K562 (cell line): ENCODE measurements at regions not wholly inside any gene's neighbourhood (a gene's known extent, or its start where the extent isn't known, plus 50 kb on each side); places are given as distances from the start of the nearest gene placed in this dataset.

Experiments used
- ATAC-seq: fragments of 200-7000 bp; cut with Tn5 transposase; 3 replicates; pipeline ENCODE4 v1.9.1; 2020; ENCODE audit warnings: moderate library complexity
- BruUV-seq: library from RNA; stranded (reverse); fragments of 400-500 nt; replicated peaks from 2 replicates; lab custom pipeline; 2021; lab: Mats Ljungman, UMichigan
- CTCF ChIA-PET: fragments of 300-600 bp; formaldehyde crosslinking; extraction: SDS; loops from one replicate; lab custom pipeline; 2021; ENCODE audit warnings: low intra/inter-chr PET ratio; lab: Yijun Ruan, JAX
- POLR2A ChIA-PET: fragments of 300-600, 350-650 bp; sonication (Branson Sonifier 250); formaldehyde crosslinking; extraction: SDS; loops from one replicate; lab custom pipeline; 2021; ENCODE audit warnings: antibody characterized with exemption, inconsistent platforms; lab: Yijun Ruan, JAX
- DNase-seq, 4 experiments: peaks; one replicate each; pipeline versions ENCODE4 v3.0.0 to v3.0.0-alpha.2; 2011 to 2018; ENCODE audit warnings: low spot score in 3 of 4, mixed read lengths in 3 of 4; ENCODE audit errors: extremely low read depth in 1 of 4
- FAIRE-seq: peaks from 2 replicates; lab custom pipeline; 2011; peaks lifted over from hg19 to GRCh38; lab: Jason Lieb, UNC
- H2AFZ ChIP-seq: 2 replicates; pipeline ENCODE4 v1.6.0; 2011; ENCODE audit warnings: low read depth, low read length, control low read depth, inconsistent platforms
- H3K27ac ChIP-seq: fragments of 200-600 bp; 3 replicates; pipeline ENCODE4 v1.8.0; 2011; ENCODE audit warnings: low read depth, mild to moderate bottlenecking, control low read depth, inconsistent platforms, low read length, moderate library complexity, mixed read lengths; ENCODE audit errors: extremely low read depth
- H3K27me3 ChIP-seq, 2 experiments: fragments of 300-600 bp in 1 of 2; 2 replicates in 1 of 2; 3 replicates in 1 of 2; pipeline versions ENCODE4 v1.6.0 to v1.8.0; 2011; ENCODE audit warnings: inconsistent platforms in 2 of 2, low read length in 2 of 2, mild to moderate bottlenecking in 1 of 2, mixed read lengths in 1 of 2, moderate library complexity in 1 of 2; ENCODE audit not compliant: control insufficient read depth in 2 of 2, insufficient read depth in 2 of 2
- H3K36me3 ChIP-seq: fragments of 300-600 bp; 3 replicates; pipeline ENCODE4 v1.8.0; 2011; ENCODE audit warnings: mild to moderate bottlenecking, low read length, inconsistent platforms; ENCODE audit not compliant: control insufficient read depth, insufficient read depth
- H3K4me1 ChIP-seq, 2 experiments: fragments of 200-600 bp in 1 of 2; replicated peaks in 1 of 2; 2 replicates in 1 of 2; 3 replicates in 1 of 2; pipeline versions ENCODE4 v1.5.1 to v1.8.0; 2011; ENCODE audit warnings: inconsistent platforms in 2 of 2, low read length in 2 of 2, mild to moderate bottlenecking in 1 of 2, mixed read lengths in 1 of 2, moderate library complexity in 1 of 2; ENCODE audit not compliant: control insufficient read depth in 2 of 2, insufficient read depth in 2 of 2
- H3K4me2 ChIP-seq: 2 replicates; pipeline ENCODE4 v1.6.1; 2011; ENCODE audit warnings: low read length, control low read depth, inconsistent platforms, mixed read lengths; ENCODE audit not compliant: insufficient read depth
- H3K4me3 ChIP-seq: fragments of 200-600 bp; sonication (generic), shearing (Covaris generic); 2 replicates; pipeline ENCODE4 v1.5.1; 2016; ENCODE audit warnings: control low read depth, inconsistent platforms
- H3K79me2 ChIP-seq: fragments of 200-600 bp; 3 replicates; pipeline ENCODE4 v1.8.0; 2011; ENCODE audit warnings: low read length, inconsistent platforms; ENCODE audit not compliant: control insufficient read depth, insufficient read depth
- H3K9ac ChIP-seq, 2 experiments: 2 replicates each; pipeline versions ENCODE4 v1.6.0 to v1.6.1; 2011; ENCODE audit warnings: low read depth in 2 of 2, low read length in 2 of 2, control low read depth in 1 of 2, inconsistent platforms in 1 of 2, mild to moderate bottlenecking in 1 of 2, mixed read lengths in 1 of 2; ENCODE audit not compliant: insufficient read depth in 1 of 2
- H3K9me1 ChIP-seq: one replicate; pipeline ENCODE4 v1.6.0; 2011; ENCODE audit warnings: inconsistent platforms, mild to moderate bottlenecking, low read length, moderate library complexity; ENCODE audit not compliant: control insufficient read depth, insufficient read depth
- H3K9me3 ChIP-seq: replicated peaks from 2 replicates; pipeline ENCODE4 v1.5.1; 2011; ENCODE audit warnings: low read depth, low read length, inconsistent platforms; ENCODE audit not compliant: control insufficient read depth, insufficient read depth
- H4K20me1 ChIP-seq: replicated peaks from 2 replicates; pipeline ENCODE4 v1.6.1; 2011; ENCODE audit warnings: low read length, inconsistent platforms, mixed read lengths; ENCODE audit not compliant: control insufficient read depth, insufficient read depth
- CHCHD3 ChIP-seq: fragments of 250-450 bp; sonication (Bioruptor Pico); IDR thresholded peaks from 2 replicates; pipeline ENCODE4 v2.1.2; 2022; ENCODE audit warnings: mild to moderate bottlenecking
- FOXJ3 ChIP-seq: sonication (generic); formaldehyde crosslinking; IDR thresholded peaks from 2 replicates; pipeline ENCODE4 v1.4.0; 2020; ENCODE audit warnings: mild to moderate bottlenecking, missing genetic modification reagents
- RFX1 ChIP-seq: fragments of 450-650 bp; IDR thresholded peaks from 2 replicates; pipeline ENCODE4 v1.6.1; 2016; ENCODE audit warnings: mild to moderate bottlenecking, moderate library complexity
- ZBTB2 ChIP-seq: fragments of 450-650 bp; IDR thresholded peaks from 2 replicates; pipeline ENCODE4 v1.6.1; 2016; ENCODE audit warnings: antibody characterized with exemption
- ZNF408 ChIP-seq: fragments of 250-450 bp; sonication (Bioruptor Pico); IDR thresholded peaks from 2 replicates; pipeline ENCODE4 v1.4.0; 2020; ENCODE audit warnings: low read depth, mild to moderate bottlenecking, moderate library complexity
- WGBS: fragments of 100-300 bp; shearing (Covaris generic); methylation state at CpG from one replicate; pipeline ENCODE4 v1.1.6; 2016; ENCODE audit warnings: low coverage, mixed read lengths; ENCODE audit not compliant: insufficient coverage; ENCODE audit errors: missing lambda C conversion rate; 5-methylcytosine and 5-hydroxymethylcytosine counted together
- in situ Hi-C: fragments of 300-500 bp; cut with MboI; formaldehyde crosslinking; loops from 4 replicates; pipeline ENCODE4 v1.15.0; 2018; ENCODE audit warnings: inconsistent platforms, mixed read lengths
- intact Hi-C: fragments of 100-400 bp; cut with micrococcal nuclease; formaldehyde crosslinking; loops from 2 replicates; pipeline ENCODE4 v1.14.2; 2022

- FAIRE-seq, result no peak
- H3K4me2 ChIP-seq, result no peak overlapping the region
- no peaks in the 10 kb centered on the region; a peak in 1 of 5 replicates for H3K27me3 ChIP-seq
- H3K9me1 ChIP-seq, result no peaks in the 10 kb centered on the region
- no peaks in the 10 kb centered on the region for H3K9me3 ChIP-seq
- in situ Hi-C loops (no loop called here), intact Hi-C loops (no loop called here)
- H3K4me3 ChIP-seq, result no peak overlapping the region
- BruUV-seq, result no TSS peak
- no peaks in the 10 kb centered on the region; the same call in 1 of the 2 replicates for H4K20me1 ChIP-seq
- DNase-seq, result no peak
- no peak overlapping the region for H2AFZ ChIP-seq
- TF ChIP-seq FOXJ3 (CRISPR knock-in tag), result no peak
- no peak for TF ChIP-seq ZNF408 (CRISPR knock-in tag)
- H3K9ac ChIP-seq, result no peak overlapping the region
- ATAC-seq, result no peak
- H3K79me2 ChIP-seq, result no peaks in the 10 kb centered on the region
- 0% methylated on average over 3 of the region's 3 CpGs for WGBS
- ChIA-PET CTCF (no interaction called here), POLR2A (no interaction called here)
- no peaks in the 10 kb centered on the region for H3K36me3 ChIP-seq
- no peaks in the 10 kb centered on the region for H3K4me1 ChIP-seq
- no peak overlapping the region for H3K27ac ChIP-seq
These were observed 88.7 kb downstream of the PALM2AKAP2 start for GRCh38 chr9:109868722-109869121.

GRCh38 chr9:109870365-109870764, 90.4 kb downstream of the PALM2AKAP2 start:
- DNase-seq (no peak), FAIRE-seq (no peak), ATAC-seq (no peak)
- Histone ChIP-seq H3K27ac (no peak overlapping the region), H3K9me1 (no peaks in the 10 kb centered on the region), H2AFZ (no peak overlapping the region), H3K27me3 (no peaks in the 10 kb centered on the region; a peak in 1 of 5 replicates), H3K4me1 (no peaks in the 10 kb centered on the region), H3K4me3 (no peak overlapping the region), H3K9ac (no peak overlapping the region), H3K9me3 (no peaks in the 10 kb centered on the region), H3K79me2 (no peaks in the 10 kb centered on the region), H3K4me2 (no peak overlapping the region), H4K20me1 (no peaks in the 10 kb centered on the region; the same call in 1 of the 2 replicates), H3K36me3 (no peaks in the 10 kb centered on the region)
- no TSS peak for BruUV-seq
- TF ChIP-seq RFX1 (no peak), ZBTB2 (no peak), CHCHD3 (no peak)
- intact Hi-C loops, result no loop called here
- POLR2A ChIA-PET, result no interaction called here
- WGBS, result 1% methylated on average over 6 of the region's 6 CpGs
- in situ Hi-C loops, result no loop called here
- CTCF ChIA-PET, result no interaction called here
